GM12872 (cell line): ENCODE measurements at regions not wholly inside any gene's neighbourhood (a gene's known extent, or its start where the extent isn't known, plus 50 kb on each side); places are given as distances from the start of the nearest gene placed in this dataset.

Experiments used
- CTCF ChIP-seq: IDR thresholded peaks from 3 replicates; pipeline ENCODE4 v1.5.1; 2011; ENCODE audit warnings: low read depth, mild to moderate bottlenecking, low read length, moderate library complexity; ENCODE audit not compliant: insufficient read depth

- TF ChIP-seq CTCF: peak; percentile 19; the same call in 1 of the 3 replicates
Observed at GRCh38 chr5:124631874-124632550, 114.4 kb downstream of the ZNF608 start.

GRCh38 chr5:124630767-124631704 lies 115.4 kb downstream of the ZNF608 start:
- no peak for TF ChIP-seq CTCF

- no peak for TF ChIP-seq CTCF
Observed at GRCh38 chr5:124628721-124629596, 117.5 kb downstream of the ZNF608 start.

GRCh38 chr5:124627815-124628595 lies 118.4 kb downstream of the ZNF608 start:
- TF ChIP-seq CTCF: no peak

GRCh38 chr5:124626053-124626452 lies 120.4 kb downstream of the ZNF608 start:
- TF ChIP-seq CTCF: no peak

- no peak for TF ChIP-seq CTCF
Observed at GRCh38 chr5:124623265-124623664, 123.2 kb downstream of the ZNF608 start.
